ENCODE measurements at regions not wholly inside any gene's neighbourhood (a gene's known extent, or its start where the extent isn't known, plus 50 kb on each side); places are given as distances from the start of the nearest gene placed in this dataset.

DNA sequence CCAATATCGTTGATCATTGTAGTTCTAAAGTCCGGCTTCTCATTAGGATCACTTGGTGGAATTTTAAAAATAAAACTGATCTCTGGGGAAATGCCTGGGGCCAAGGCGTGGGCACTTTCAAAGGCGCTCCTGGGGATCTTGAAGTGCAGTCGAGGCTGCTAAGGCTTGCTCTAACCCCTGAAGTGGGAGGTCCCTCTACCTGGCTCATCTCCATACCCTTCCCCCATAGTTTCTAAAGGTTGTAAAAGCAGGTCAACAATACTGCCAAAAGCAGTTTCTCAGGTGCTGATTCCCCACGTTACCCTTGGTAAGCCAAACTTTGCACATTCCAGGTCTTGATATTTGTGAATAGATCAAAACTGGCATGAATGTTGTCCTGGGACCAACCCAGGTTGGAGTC, 79.0 kb upstream of the SP8 start:
- TF ChIP-seq, protein P1, sequence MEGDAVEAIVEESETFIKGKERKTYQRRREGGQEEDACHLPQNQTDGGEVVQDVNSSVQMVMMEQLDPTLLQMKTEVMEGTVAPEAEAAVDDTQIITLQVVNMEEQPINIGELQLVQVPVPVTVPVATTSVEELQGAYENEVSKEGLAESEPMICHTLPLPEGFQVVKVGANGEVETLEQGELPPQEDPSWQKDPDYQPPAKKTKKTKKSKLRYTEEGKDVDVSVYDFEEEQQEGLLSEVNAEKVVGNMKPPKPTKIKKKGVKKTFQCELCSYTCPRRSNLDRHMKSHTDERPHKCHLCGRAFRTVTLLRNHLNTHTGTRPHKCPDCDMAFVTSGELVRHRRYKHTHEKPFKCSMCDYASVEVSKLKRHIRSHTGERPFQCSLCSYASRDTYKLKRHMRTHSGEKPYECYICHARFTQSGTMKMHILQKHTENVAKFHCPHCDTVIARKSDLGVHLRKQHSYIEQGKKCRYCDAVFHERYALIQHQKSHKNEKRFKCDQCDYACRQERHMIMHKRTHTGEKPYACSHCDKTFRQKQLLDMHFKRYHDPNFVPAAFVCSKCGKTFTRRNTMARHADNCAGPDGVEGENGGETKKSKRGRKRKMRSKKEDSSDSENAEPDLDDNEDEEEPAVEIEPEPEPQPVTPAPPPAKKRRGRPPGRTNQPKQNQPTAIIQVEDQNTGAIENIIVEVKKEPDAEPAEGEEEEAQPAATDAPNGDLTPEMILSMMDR (IDR thresholded peaks at IDR 0.05): no peak
- TF ChIP-seq ZFX (IDR thresholded peaks at IDR 0.05; ENCODE audit: borderline replicate concordance): no peak

DNA sequence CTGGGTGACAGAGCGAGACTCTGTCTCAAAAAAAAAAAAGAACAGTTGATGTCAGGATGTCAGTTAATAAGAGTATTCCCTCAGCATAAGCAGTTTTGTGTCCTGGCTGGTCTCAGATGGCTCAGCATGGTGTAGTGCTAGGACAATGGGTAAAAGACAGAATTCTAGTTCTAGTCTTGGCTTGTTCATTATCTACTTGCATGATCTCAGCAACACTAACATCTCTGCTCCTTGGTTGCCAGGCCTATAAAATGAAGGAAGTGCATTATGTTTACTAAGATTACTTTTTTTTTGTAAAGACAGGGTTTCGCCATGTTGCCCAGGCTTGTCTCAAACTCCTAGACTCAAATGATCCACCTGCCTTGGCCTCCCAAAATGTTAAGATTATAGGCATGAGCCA, 84.3 kb upstream of the SP8 start:
- no peak overlapping the region for H3K27ac ChIP-seq
- TF ChIP-seq, protein P1 (IDR thresholded peaks at IDR 0.05): no peak
- TF ChIP-seq ZFX (IDR thresholded peaks at IDR 0.05; ENCODE audit: borderline replicate concordance): no peak

More for the DNA sequence above, 79.0 kb upstream of the SP8 start:
- H3K27ac ChIP-seq: no peak overlapping the region

DNA sequence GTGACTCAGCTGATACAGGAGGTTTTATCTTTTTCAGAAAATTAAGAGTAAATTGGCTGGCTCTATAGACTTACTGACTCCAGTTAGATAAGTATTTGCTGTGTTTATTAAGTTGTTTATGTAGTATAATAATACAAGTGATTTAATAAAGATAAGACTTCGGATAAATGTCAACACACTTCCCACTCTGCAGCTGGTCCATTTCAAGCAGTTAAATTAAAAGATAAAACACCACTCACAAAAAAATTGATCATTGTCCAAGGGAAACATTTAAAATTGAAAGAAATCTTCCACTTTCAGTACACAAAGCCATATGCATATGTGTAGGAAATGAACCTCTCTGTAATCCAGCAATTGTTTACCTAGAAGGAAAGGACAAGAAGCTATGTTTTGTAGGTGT, 106.1 kb upstream of the SP8 start:
- no peak overlapping the region for H3K27ac ChIP-seq
- TF ChIP-seq, protein P1 (IDR thresholded peaks at IDR 0.05): no peak
- TF ChIP-seq ZFX (IDR thresholded peaks at IDR 0.05; ENCODE audit: borderline replicate concordance): no peak

DNA sequence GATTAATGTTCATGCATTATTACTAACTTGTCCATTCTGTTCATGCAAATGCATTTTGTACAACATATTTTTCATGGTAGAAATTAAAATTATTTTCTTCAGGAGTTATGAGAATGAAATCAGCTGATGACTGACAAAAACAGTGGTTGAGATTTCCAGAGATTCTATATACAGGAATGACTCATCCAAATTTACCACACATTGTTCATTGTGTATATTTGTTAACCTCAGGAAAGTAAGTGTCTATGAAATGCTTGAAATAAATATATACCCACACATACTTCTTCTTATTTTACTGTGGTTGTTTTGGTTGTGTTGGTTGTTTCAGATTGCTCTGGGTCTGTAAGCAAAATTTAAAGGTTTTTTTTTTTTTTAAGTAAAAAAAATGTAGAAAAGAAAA, 108.1 kb upstream of the SP8 start:
- TF ChIP-seq ZFX (IDR thresholded peaks at IDR 0.05; ENCODE audit: borderline replicate concordance): no peak
- TF ChIP-seq, protein P1 (IDR thresholded peaks at IDR 0.05): no peak
- no peak overlapping the region for H3K27ac ChIP-seq

DNA sequence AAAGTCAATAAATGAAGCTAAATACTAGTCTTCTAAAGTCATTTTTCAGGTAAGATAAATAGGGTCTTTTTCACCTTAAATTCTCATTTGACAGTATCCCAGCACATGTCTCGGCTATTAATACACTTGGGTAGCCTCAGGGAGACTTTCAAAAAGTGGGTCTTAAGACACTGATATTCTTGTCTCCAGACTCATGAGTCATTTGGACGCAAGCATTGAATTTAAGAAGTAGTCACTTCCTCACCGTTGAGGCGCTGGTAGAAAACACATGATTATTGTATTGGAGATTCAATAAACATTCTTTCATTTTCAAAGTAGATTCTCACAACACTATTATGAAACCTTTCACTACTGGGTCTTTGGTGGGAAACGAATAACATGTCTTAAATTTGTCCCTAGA, 108.9 kb upstream of the SP8 start:
- TF ChIP-seq, protein P1 (IDR thresholded peaks at IDR 0.05): no peak
- no peak for TF ChIP-seq ZFX (IDR thresholded peaks at IDR 0.05; ENCODE audit: borderline replicate concordance)
- no peak overlapping the region for H3K27ac ChIP-seq

DNA sequence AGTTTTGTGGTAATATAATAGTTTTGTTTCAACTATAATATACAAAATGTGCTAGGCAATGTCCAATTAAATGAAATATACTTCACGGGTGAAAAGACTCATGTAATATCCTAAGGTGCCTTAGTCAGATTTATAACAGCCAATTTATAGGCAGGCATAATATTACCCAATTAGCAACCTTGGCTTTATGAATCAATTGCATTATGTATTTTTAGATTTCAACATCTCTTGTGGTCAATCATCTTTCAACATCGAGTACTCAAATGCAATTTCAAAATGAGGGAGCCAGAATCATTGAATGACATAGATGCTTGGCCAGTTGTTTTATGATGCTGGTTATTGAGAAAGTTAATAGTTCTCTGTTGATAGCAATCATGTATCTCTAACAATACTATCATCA, 110.3 kb upstream of the SP8 start:
- TF ChIP-seq, protein P1 (IDR thresholded peaks at IDR 0.05): no peak
- TF ChIP-seq ZFX (IDR thresholded peaks at IDR 0.05; ENCODE audit: borderline replicate concordance): no peak
- no peak overlapping the region for H3K27ac ChIP-seq

DNA sequence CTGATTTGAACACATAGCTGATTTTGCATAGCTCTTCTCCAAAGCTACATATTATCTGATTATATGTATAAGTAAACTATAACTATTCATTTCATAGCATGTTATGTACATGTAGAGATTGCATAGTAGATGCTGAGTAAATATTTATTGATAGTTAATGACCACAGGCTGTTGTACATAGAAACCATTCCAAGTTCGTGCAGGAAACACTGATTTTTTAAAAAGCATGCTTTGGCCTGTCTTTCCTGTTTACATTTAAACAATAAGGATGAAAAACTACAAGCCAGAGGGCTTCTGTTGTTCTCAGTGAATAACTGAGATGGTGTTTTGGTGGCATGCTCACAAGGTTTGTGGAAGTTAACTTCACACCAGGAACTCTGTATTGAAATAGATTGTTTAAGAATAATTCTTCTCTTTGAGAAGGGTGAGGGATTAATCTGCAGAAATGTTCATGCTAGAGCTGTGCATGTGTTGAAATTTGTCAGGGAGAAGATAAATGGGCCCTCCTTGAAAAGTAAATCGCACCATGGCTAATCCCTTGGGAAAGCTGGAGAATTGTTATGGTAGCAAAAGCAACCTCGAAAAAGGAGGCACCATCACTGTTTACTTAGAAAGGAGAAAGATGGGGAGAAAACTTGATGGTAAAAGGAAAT, 120.2 kb upstream of the SP8 start:
- no peak for TF ChIP-seq ZFX (IDR thresholded peaks at IDR 0.05; ENCODE audit: borderline replicate concordance)
- TF ChIP-seq, protein P1 (IDR thresholded peaks at IDR 0.05): no peak
- H3K27ac ChIP-seq: peak overlapping the region; percentile 12; the same call in 1 of the 2 replicates
